ENCODE measurements at regions not wholly inside any gene's neighbourhood (a gene's known extent, or its start where the extent isn't known, plus 50 kb on each side); places are given as distances from the start of the nearest gene placed in this dataset.

- Mint-ChIP-seq H3K36me3 (ENCODE audit: low read depth) (no peaks in the 10 kb centered on the region), H3K27me3 (ENCODE audit: low read depth) (no peaks in the 10 kb centered on the region), H3K4me1 (peaks cover 5% of the 10 kb centered on the region), H3K27ac (ENCODE audit: unreplicated experiment) (no peak overlapping the region), H3K9me3 (no peaks in the 10 kb centered on the region), H3K4me3 (no peak overlapping the region)
- TF ChIP-seq, protein P1, sequence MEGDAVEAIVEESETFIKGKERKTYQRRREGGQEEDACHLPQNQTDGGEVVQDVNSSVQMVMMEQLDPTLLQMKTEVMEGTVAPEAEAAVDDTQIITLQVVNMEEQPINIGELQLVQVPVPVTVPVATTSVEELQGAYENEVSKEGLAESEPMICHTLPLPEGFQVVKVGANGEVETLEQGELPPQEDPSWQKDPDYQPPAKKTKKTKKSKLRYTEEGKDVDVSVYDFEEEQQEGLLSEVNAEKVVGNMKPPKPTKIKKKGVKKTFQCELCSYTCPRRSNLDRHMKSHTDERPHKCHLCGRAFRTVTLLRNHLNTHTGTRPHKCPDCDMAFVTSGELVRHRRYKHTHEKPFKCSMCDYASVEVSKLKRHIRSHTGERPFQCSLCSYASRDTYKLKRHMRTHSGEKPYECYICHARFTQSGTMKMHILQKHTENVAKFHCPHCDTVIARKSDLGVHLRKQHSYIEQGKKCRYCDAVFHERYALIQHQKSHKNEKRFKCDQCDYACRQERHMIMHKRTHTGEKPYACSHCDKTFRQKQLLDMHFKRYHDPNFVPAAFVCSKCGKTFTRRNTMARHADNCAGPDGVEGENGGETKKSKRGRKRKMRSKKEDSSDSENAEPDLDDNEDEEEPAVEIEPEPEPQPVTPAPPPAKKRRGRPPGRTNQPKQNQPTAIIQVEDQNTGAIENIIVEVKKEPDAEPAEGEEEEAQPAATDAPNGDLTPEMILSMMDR (conservative IDR thresholded peaks at IDR 0.05) = no peak
- no peak for DNase-seq (ENCODE audit: low read depth, low spot score)
Measured at GRCh38 chr18:78771496-78772359, 207.9 kb upstream of the SALL3 start.

DNA sequence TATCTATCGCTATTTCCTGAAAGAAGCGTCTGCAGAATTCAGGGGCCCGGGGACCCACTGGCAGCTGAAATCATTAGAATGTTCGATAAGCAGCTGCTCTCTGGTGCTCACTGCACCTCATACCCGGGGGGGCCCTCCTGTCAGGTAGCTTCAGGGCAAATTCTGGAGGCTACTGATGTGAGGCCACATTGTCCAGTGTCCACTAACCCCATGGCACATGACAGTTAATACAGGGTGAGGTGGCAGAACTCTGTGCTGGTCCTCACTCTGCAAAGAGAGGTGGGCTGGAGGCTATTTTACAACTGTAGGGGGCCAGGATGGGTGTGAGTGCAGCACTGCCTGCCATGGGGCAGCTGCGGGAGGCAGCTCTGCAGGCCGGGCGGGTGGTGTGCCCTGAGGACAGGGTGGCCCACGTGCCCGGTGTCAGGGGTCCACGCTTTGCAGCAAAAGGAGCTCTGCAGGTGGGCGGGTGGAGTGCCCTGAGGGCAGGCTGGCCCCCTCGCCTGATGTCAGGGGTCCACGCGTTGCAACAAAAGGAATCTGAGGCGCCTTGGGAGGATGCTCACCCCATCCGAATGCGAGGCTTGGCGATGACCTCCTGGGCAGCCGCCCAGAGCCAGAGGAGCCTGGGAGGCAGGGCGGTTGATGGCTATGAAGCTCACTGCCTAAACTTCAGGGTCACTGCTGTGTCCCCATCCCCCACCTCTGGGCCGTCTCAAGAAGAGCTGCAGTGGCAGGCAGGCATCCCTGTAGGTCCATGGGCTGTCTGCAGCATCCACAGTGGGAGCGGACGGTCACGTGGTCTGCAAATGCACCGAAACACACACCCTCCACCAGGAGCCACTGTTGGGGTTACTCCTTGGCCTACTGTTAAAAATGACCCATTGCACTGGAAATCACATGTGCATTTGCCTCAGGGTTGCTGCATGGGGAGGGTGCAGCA, 207.0 kb upstream of the SALL3 start:
- TF ChIP-seq, protein P1 (conservative IDR thresholded peaks at IDR 0.05) = no peak
- H3K36me3 Mint-ChIP-seq (ENCODE audit: low read depth) = no peaks in the 10 kb centered on the region
- peaks cover 5% of the 10 kb centered on the region for H3K4me1 Mint-ChIP-seq
- no peak for DNase-seq (ENCODE audit: low read depth, low spot score)
- H3K9me3 Mint-ChIP-seq = no peaks in the 10 kb centered on the region
- H3K27ac Mint-ChIP-seq (ENCODE audit: unreplicated experiment) = no peak overlapping the region
- H3K4me3 Mint-ChIP-seq = no peak overlapping the region
- no peaks in the 10 kb centered on the region for H3K27me3 Mint-ChIP-seq (ENCODE audit: low read depth)

- Mint-ChIP-seq H3K4me1 (peaks cover 5% of the 10 kb centered on the region), H3K36me3 (ENCODE audit: low read depth) (no peaks in the 10 kb centered on the region), H3K9me3 (no peaks in the 10 kb centered on the region), H3K27me3 (ENCODE audit: low read depth) (no peaks in the 10 kb centered on the region), H3K4me3 (no peak overlapping the region), H3K27ac (ENCODE audit: unreplicated experiment) (no peak overlapping the region)
- TF ChIP-seq, protein P1 (conservative IDR thresholded peaks at IDR 0.05) = no peak
- DNase-seq (ENCODE audit: low read depth, low spot score) = no peak
Measured at GRCh38 chr18:78773303-78773755, 206.3 kb upstream of the SALL3 start.

DNA sequence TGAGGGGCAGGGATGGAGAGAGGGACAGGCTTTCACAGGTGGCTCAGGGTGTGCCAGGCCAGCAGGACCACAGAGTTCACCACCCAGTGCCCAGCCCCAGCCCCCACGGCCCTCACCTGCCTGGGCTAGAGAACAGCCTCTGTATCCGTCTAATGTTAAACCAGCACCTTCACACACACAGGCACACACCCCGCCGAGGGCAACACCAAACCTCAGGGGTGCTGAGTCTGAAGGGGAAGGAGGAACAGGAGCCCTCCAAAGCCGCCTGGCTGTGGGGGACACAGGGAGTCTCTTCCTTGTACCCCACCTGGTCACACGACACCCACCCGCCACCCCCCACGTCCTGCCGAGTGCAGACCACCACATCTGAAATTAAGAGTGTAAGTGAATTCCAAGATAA, 205.8 kb upstream of the SALL3 start:
- H3K4me1 Mint-ChIP-seq = peaks cover 5% of the 10 kb centered on the region
- no peak for DNase-seq (ENCODE audit: low read depth, low spot score)
- no peaks in the 10 kb centered on the region for H3K9me3 Mint-ChIP-seq
- TF ChIP-seq, protein P1 (conservative IDR thresholded peaks at IDR 0.05) = no peak
- no peaks in the 10 kb centered on the region for H3K36me3 Mint-ChIP-seq (ENCODE audit: low read depth)
- H3K4me3 Mint-ChIP-seq = no peak overlapping the region
- H3K27me3 Mint-ChIP-seq (ENCODE audit: low read depth) = no peaks in the 10 kb centered on the region
- no peak overlapping the region for H3K27ac Mint-ChIP-seq (ENCODE audit: unreplicated experiment)

GRCh38 chr18:78774741-78775141, 204.9 kb upstream of the SALL3 start:
- H3K4me1 Mint-ChIP-seq = peaks cover 4% of the 10 kb centered on the region
- no peak overlapping the region for H3K27ac Mint-ChIP-seq (ENCODE audit: unreplicated experiment)
- no peaks in the 10 kb centered on the region for H3K9me3 Mint-ChIP-seq
- DNase-seq (ENCODE audit: low read depth, low spot score) = no peak
- TF ChIP-seq, protein P1 (conservative IDR thresholded peaks at IDR 0.05) = no peak
- H3K36me3 Mint-ChIP-seq (ENCODE audit: low read depth) = no peaks in the 10 kb centered on the region
- H3K4me3 Mint-ChIP-seq = no peak overlapping the region
- H3K27me3 Mint-ChIP-seq (ENCODE audit: low read depth) = no peaks in the 10 kb centered on the region

All from neural crest cell (in vitro differentiated cells).